ENCODE measurements at regions not wholly inside any gene's neighbourhood (a gene's known extent, or its start where the extent isn't known, plus 50 kb on each side); places are given as distances from the start of the nearest gene placed in this dataset.
A peak's percentile ranks its signal among the peaks of the same experiment; 100 is the strongest.

DNA sequence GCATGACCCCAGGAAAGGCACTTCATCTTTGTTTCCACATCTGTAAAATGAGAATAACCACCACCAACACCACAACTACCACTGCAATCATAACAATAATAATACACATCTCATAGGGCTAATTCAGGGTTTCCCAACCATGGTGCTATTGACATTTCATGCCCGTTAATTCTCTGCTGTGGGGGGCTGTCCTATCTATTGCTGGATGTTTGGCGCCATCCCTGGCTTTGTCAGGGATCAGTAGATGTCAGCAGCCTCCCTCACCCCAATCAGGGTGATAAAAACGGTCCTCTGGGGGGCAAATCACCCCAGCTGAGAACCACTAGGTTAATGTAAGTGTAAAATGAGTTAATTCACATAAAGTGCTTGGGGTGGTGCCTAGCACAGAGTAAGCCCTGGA is 145.8 kb downstream of the EMX2 start:
- Histone ChIP-seq H3K23ac (ENCODE audit: insufficient read length) (no peak overlapping the region), H2BK120ac (replicated peaks; ENCODE audit: low read depth, low read length) (no peak overlapping the region), H3K4me1 (replicated peaks in 1 of 4; ENCODE audit: control insufficient read depth in 3 of 4, insufficient read depth in 4 of 4, low read length in 3 of 4) (peaks cover 0 to 3% (median 0%) of the 10 kb centered on the region in 4 experiments; a peak in 2 of 7 replicates), H3K4me3 (ENCODE audit: extremely low read depth in 1 of 4, insufficient read depth in 2 of 4, low read depth in 3 of 4, low read length in 4 of 4) (no peak overlapping the region), H3K23me2 (ENCODE audit: low read depth, low read length) (peaks cover 3% of the 10 kb centered on the region; the same call in 1 of the 2 replicates), H3K9ac (replicated peaks in 1 of 4; ENCODE audit: extremely low read depth in 1 of 4, low read depth in 3 of 4, low read length in 3 of 4) (no peak overlapping the region), H4K20me1 (replicated peaks in 1 of 2; ENCODE audit: control insufficient read depth in 1 of 2, insufficient read depth in 2 of 2, low read length in 2 of 2) (no peaks in the 10 kb centered on the region), H3K4ac (replicated peaks; ENCODE audit: insufficient read length, low read depth, low read length) (no peak overlapping the region), H2BK12ac (ENCODE audit: low read depth, low read length) (no peak overlapping the region), H3K56ac (replicated peaks; ENCODE audit: insufficient read length, low read depth, low read length) (no peak overlapping the region), H4K5ac (ENCODE audit: insufficient read length, low read depth, low read length) (no peak overlapping the region), H4K91ac (replicated peaks; ENCODE audit: insufficient read length, low read length) (no peak overlapping the region), H4K8ac (ENCODE audit: extremely low read depth, insufficient read depth, low read length) (no peak overlapping the region), H2BK5ac (ENCODE audit: low read depth, low read length) (no peak overlapping the region), H3K79me1 (ENCODE audit: low read depth, low read length) (no peaks in the 10 kb centered on the region), H3K14ac (ENCODE audit: insufficient read length) (no peak overlapping the region), H3K18ac (ENCODE audit: extremely low read depth, low read length) (no peak overlapping the region), H2BK20ac (ENCODE audit: low read length) (no peak overlapping the region), H3K4me2 (ENCODE audit: insufficient read depth in 1 of 2, low read depth in 2 of 2, low read length in 2 of 2) (no peak overlapping the region), H3K27ac (ENCODE audit: low read depth, low read length) (no peak overlapping the region), H3K9me3 (ENCODE audit: insufficient read depth in 2 of 2, low read depth in 1 of 2, low read length in 1 of 2) (no peaks in the 10 kb centered on the region), H2BK15ac (ENCODE audit: low read length) (no peak overlapping the region), H3K36me3 (ENCODE audit: control insufficient read depth in 2 of 4, insufficient read depth in 4 of 4, low read length in 3 of 4) (no peaks in the 10 kb centered on the region), H3K27me3 (replicated peaks in 1 of 4; ENCODE audit: control insufficient read depth in 3 of 4, extremely low read depth in 1 of 4, insufficient read depth in 3 of 4, low read length in 3 of 4) (no peaks in the 10 kb centered on the region), H2AFZ (ENCODE audit: low read length) (no peak overlapping the region), H3K79me2 (ENCODE audit: control insufficient read depth in 1 of 2, insufficient read depth in 2 of 2, low read length in 2 of 2) (no peaks in the 10 kb centered on the region), H2AK5ac (ENCODE audit: low read depth, low read length) (no peak overlapping the region)
- DNase-seq (ENCODE audit: low read depth in 1 of 2, low spot score in 2 of 2) = no peak
- ChIA-PET POLR2A (ENCODE audit: partially characterized antibody) (no interaction called here), CTCF (ENCODE audit: partially characterized antibody) (interaction anchor here (1.0 to 5.9 kb wide), 9 partner anchors 11 to 553 kb away, joined by 3 to 34 read pairs (median 3); no protein-coding TSS in a partner anchor)
- FAIRE-seq = no peak
- 68% methylated on average over 3 of the region's 3 CpGs; no CpG with 5 or more reads in 1 of the 2 experiments for WGBS, 2 experiments (ENCODE audit: extremely low coverage in 1 of 2, insufficient coverage in 1 of 2, insufficient read length in 1 of 2, insufficient replicate concordance in 2 of 2, low coverage in 1 of 2, low lambda C conversion rate in 2 of 2, missing lambda C conversion rate in 1 of 2)
- no peak for TF ChIP-seq E2F6 (IDR thresholded peaks at IDR 0.05)
- TF ChIP-seq CTCF (IDR thresholded peaks at IDR 0.05; ENCODE audit: control extremely low read depth in 1 of 3, insufficient read depth in 1 of 3, low read depth in 1 of 3, low read length in 3 of 3) = peak; percentile 19 to 27 (median 25); a peak in 3 of 4 replicates
- peak; percentile 45 to 49 for TF ChIP-seq RAD21 (IDR thresholded peaks at IDR 0.05 in 1 of 2, conservative IDR thresholded peaks at IDR 0.05 in 1 of 2; ENCODE audit: low read depth in 2 of 2, low read length in 2 of 2)

Measured in H1 (cell line).